Breast epithelium (tissue), 4 donors: ENCODE measurements at regions not wholly inside any gene's neighbourhood (a gene's known extent, or its start where the extent isn't known, plus 50 kb on each side); places are given as distances from the start of the nearest gene placed in this dataset.

Experiments used
- DNase-seq, 2 donors: peaks; one replicate each; pipeline ENCODE4 v3.0.0-alpha.2; 2019; ENCODE audit warnings: low spot score in 2 of 2
- H3K27ac ChIP-seq, 2 donors: fragments of 200-600 bp; sonication (generic) in 1 of 2; one replicate each; pipeline ENCODE4 v1.5.1; 2016 to 2019; ENCODE audit warnings: mild to moderate bottlenecking in 1 of 2
- H3K27me3 ChIP-seq, 2 donors: fragments of 200-600 bp; sonication (generic) in 1 of 2; one replicate each; pipeline versions ENCODE4 v1.5.1 to v1.6.0; 2017 to 2019; ENCODE audit warnings: control low read depth in 1 of 2, mild to moderate bottlenecking in 1 of 2
- H3K36me3 ChIP-seq: fragments of 200-600 bp; one replicate; pipeline ENCODE4 v1.5.1; 2019
- H3K4me1 ChIP-seq, 2 donors: fragments of 200-600 bp; sonication (generic); one replicate each; pipeline ENCODE4 v1.5.1; 2016 to 2019; ENCODE audit warnings: control low read depth in 1 of 2
- H3K4me3 ChIP-seq, 3 donors: fragments of 200-600 bp; sonication (generic); 1 replicate in 2 of 3; 2 replicates in 1 of 3; pipeline ENCODE4 v1.5.1; 2016 to 2019; ENCODE audit warnings: mild to moderate bottlenecking in 3 of 3, moderate library complexity in 2 of 3
- H3K9me3 ChIP-seq, 2 donors: fragments of 200-600 bp; sonication (generic) in 1 of 2; one replicate each; pipeline ENCODE4 v1.5.1; 2016 to 2019; ENCODE audit warnings: control low read depth in 1 of 2
- POLR2A ChIP-seq: fragments of 450-650 bp; IDR thresholded peaks from one replicate; pipeline ENCODE4 v1.6.1; 2016; ENCODE audit warnings: antibody characterized with exemption, mild to moderate bottlenecking, moderate library complexity
- POLR2AphosphoS5 ChIP-seq, 3 donors: sonication (generic); formaldehyde crosslinking; IDR thresholded peaks; one replicate each; pipeline ENCODE4 v1.6.1; 2017; ENCODE audit warnings: antibody characterized with exemption in 3 of 3
- intact Hi-C: fragments of 100-400 bp; cut with DNase I; formaldehyde crosslinking; loops from one replicate; pipeline ENCODE4 v1.15.1; 2023; ENCODE audit warnings: low total_unique reads
- TF ChIP-seq, protein P1 (sequence below), 3 donors: fragments of 450-650 bp; IDR thresholded peaks; one replicate each; pipeline ENCODE4 v1.5.1; 2016 to 2017; ENCODE audit warnings: antibody characterized with exemption in 3 of 3, mild to moderate bottlenecking in 3 of 3, moderate library complexity in 3 of 3

GRCh38 chr21:27129694-27130093, 162.8 kb upstream of the ADAMTS5 start:
- no peak for DNase-seq
- Histone ChIP-seq H3K9me3 (no peaks in the 10 kb centered on the region), H3K4me1 (no peaks in the 10 kb centered on the region), H3K4me3 (no peak overlapping the region), H3K36me3 (no peaks in the 10 kb centered on the region), H3K27me3 (no peaks in the 10 kb centered on the region), H3K27ac (no peak overlapping the region)
- intact Hi-C loops, result loop anchor here (2.0 kb wide), 1 partner anchor 73 kb away; no protein-coding TSS in a partner anchor
- TF ChIP-seq POLR2AphosphoS5 (IDR thresholded peaks at IDR 0.05), result no peak

- Histone ChIP-seq H3K4me3 (no peak overlapping the region), H3K27me3 (no peaks in the 10 kb centered on the region), H3K27ac (no peak overlapping the region), H3K36me3 (no peaks in the 10 kb centered on the region), H3K4me1 (no peaks in the 10 kb centered on the region), H3K9me3 (no peaks in the 10 kb centered on the region)
- intact Hi-C loops, result no loop called here
- TF ChIP-seq POLR2AphosphoS5 (IDR thresholded peaks at IDR 0.05), result no peak
- TF ChIP-seq POLR2A, result no peak
- TF ChIP-seq, protein P1, sequence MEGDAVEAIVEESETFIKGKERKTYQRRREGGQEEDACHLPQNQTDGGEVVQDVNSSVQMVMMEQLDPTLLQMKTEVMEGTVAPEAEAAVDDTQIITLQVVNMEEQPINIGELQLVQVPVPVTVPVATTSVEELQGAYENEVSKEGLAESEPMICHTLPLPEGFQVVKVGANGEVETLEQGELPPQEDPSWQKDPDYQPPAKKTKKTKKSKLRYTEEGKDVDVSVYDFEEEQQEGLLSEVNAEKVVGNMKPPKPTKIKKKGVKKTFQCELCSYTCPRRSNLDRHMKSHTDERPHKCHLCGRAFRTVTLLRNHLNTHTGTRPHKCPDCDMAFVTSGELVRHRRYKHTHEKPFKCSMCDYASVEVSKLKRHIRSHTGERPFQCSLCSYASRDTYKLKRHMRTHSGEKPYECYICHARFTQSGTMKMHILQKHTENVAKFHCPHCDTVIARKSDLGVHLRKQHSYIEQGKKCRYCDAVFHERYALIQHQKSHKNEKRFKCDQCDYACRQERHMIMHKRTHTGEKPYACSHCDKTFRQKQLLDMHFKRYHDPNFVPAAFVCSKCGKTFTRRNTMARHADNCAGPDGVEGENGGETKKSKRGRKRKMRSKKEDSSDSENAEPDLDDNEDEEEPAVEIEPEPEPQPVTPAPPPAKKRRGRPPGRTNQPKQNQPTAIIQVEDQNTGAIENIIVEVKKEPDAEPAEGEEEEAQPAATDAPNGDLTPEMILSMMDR (IDR thresholded peaks at IDR 0.05), result no peak
- DNase-seq, result no peak
These were observed 162.3 kb upstream of the ADAMTS5 start for GRCh38 chr21:27129215-27129614.

GRCh38 chr21:27126140-27126539, 159.3 kb upstream of the ADAMTS5 start:
- no peaks in the 10 kb centered on the region for H3K9me3 ChIP-seq
- TF ChIP-seq, protein P1 (IDR thresholded peaks at IDR 0.05), result no peak
- TF ChIP-seq POLR2AphosphoS5 (IDR thresholded peaks at IDR 0.05) (no peak), POLR2A (no peak)
- H3K27me3 ChIP-seq, result no peaks in the 10 kb centered on the region
- H3K36me3 ChIP-seq, result no peaks in the 10 kb centered on the region
- intact Hi-C loops, result no loop called here
- H3K4me3 ChIP-seq, result no peak overlapping the region
- DNase-seq, result no peak
- no peaks in the 10 kb centered on the region for H3K4me1 ChIP-seq
- no peak overlapping the region for H3K27ac ChIP-seq

DNA sequence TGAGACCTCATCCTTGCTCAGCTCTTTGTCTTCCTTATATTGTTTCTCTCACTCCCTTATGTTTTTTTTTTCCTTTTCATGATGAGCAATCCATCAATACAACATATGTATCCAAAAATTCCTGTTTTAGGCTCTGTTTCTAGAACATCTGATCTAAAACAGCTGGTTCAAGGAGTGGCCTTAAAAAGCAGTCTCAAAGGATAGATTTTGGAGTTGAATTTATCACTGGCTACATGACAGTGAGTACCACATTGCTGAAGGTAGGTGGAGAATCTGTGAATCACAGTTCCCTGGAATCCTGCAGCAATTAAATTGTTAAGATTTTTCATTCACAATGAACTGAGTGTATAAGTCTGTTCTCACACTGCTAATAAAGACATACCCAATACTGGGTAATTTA, 155.8 kb upstream of the ADAMTS5 start:
- Histone ChIP-seq H3K36me3 (no peaks in the 10 kb centered on the region), H3K27me3 (no peaks in the 10 kb centered on the region), H3K4me1 (no peaks in the 10 kb centered on the region), H3K27ac (no peak overlapping the region), H3K9me3 (no peaks in the 10 kb centered on the region), H3K4me3 (no peak overlapping the region)
- no peak for DNase-seq
- TF ChIP-seq, protein P1 (IDR thresholded peaks at IDR 0.05), result no peak
- no peak for TF ChIP-seq POLR2A
- TF ChIP-seq POLR2AphosphoS5 (IDR thresholded peaks at IDR 0.05), result no peak
- intact Hi-C loops, result no loop called here

- TF ChIP-seq POLR2A, result no peak
- TF ChIP-seq, protein P1 (IDR thresholded peaks at IDR 0.05), result no peak
- TF ChIP-seq POLR2AphosphoS5 (IDR thresholded peaks at IDR 0.05), result no peak
- Histone ChIP-seq H3K4me1 (no peaks in the 10 kb centered on the region), H3K27ac (no peak overlapping the region), H3K4me3 (no peak overlapping the region), H3K9me3 (no peaks in the 10 kb centered on the region), H3K27me3 (no peaks in the 10 kb centered on the region), H3K36me3 (no peaks in the 10 kb centered on the region)
- intact Hi-C loops, result no loop called here
- no peak for DNase-seq
These were observed 147.2 kb upstream of the ADAMTS5 start for GRCh38 chr21:27114111-27114510.

DNA sequence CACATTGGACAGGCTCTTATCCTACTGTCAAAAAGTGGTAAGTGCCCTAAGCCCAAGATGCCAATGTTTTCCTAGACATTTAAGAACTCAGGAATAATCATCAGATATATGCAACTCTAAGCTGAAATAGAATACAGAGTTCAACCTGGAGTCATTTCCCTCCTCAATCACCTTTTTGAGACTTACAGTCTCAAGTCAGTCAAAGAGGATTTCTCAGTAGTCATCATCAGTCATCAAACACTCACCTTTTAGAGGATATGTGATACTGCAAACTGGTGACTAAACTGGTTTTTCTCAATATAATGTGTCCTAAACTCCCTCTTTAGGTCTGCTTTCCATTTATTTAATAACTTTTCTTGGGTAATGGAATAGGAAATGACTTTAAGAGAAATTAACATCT, 145.3 kb upstream of the ADAMTS5 start:
- Histone ChIP-seq H3K36me3 (no peaks in the 10 kb centered on the region), H3K4me1 (no peaks in the 10 kb centered on the region), H3K9me3 (no peaks in the 10 kb centered on the region), H3K4me3 (no peak overlapping the region), H3K27me3 (no peaks in the 10 kb centered on the region), H3K27ac (no peak overlapping the region)
- DNase-seq, result no peak
- intact Hi-C loops, result no loop called here
- TF ChIP-seq POLR2A, result no peak
